GM12873 (cell line): ENCODE measurements at regions not wholly inside any gene's neighbourhood (a gene's known extent, or its start where the extent isn't known, plus 50 kb on each side); places are given as distances from the start of the nearest gene placed in this dataset.

Experiments used
- TF ChIP-seq, protein P1 (sequence below): IDR thresholded peaks from 2 replicates; pipeline ENCODE4 v1.5.1; 2012; ENCODE audit warnings: low read depth, mild to moderate bottlenecking, moderate library complexity, low read length, control low read depth; ENCODE audit not compliant: insufficient read depth; ENCODE audit errors: missing control alignments

DNA sequence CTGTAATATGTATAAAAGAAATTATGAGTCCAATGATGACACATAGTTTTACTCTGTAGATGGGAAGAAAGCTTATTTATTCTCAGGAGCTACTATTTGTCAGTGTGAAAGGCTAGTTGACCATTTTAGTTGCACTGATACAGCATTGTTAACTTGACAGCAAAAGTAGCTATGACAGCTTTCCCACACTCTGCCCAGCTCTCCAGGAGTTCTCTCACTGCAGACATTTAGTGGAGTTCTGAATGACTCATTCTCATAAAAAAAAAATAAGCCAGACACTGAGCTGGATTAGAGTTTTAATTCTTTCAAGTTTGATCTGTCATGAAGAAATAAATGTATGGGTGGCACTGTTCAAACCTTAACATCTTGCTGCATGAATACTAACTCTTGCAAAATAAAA is 77.2 kb upstream of the CFAP20DC start:
- TF ChIP-seq, protein P1, sequence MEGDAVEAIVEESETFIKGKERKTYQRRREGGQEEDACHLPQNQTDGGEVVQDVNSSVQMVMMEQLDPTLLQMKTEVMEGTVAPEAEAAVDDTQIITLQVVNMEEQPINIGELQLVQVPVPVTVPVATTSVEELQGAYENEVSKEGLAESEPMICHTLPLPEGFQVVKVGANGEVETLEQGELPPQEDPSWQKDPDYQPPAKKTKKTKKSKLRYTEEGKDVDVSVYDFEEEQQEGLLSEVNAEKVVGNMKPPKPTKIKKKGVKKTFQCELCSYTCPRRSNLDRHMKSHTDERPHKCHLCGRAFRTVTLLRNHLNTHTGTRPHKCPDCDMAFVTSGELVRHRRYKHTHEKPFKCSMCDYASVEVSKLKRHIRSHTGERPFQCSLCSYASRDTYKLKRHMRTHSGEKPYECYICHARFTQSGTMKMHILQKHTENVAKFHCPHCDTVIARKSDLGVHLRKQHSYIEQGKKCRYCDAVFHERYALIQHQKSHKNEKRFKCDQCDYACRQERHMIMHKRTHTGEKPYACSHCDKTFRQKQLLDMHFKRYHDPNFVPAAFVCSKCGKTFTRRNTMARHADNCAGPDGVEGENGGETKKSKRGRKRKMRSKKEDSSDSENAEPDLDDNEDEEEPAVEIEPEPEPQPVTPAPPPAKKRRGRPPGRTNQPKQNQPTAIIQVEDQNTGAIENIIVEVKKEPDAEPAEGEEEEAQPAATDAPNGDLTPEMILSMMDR = no peak

DNA sequence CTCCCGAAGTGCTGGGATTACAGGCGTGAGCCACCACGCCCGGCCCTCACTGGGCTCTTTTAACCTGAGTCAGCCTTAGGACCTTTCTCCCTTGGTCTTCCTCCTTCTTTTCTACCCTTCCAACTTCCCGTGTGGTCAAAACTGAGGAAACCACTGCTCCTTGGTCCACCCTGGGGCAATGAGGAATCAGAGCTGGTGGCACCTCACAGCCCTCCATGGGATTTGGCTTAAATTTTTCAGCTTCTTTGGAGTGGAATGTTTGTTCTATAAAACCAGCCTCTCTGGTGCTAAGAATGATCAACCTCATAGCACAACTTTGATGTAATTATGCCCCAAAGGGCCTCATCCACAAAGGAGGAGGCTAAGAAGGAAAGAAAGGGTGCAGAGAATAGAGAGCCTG is 76.6 kb upstream of the CFAP20DC start:
- TF ChIP-seq, protein P1 = no peak

DNA sequence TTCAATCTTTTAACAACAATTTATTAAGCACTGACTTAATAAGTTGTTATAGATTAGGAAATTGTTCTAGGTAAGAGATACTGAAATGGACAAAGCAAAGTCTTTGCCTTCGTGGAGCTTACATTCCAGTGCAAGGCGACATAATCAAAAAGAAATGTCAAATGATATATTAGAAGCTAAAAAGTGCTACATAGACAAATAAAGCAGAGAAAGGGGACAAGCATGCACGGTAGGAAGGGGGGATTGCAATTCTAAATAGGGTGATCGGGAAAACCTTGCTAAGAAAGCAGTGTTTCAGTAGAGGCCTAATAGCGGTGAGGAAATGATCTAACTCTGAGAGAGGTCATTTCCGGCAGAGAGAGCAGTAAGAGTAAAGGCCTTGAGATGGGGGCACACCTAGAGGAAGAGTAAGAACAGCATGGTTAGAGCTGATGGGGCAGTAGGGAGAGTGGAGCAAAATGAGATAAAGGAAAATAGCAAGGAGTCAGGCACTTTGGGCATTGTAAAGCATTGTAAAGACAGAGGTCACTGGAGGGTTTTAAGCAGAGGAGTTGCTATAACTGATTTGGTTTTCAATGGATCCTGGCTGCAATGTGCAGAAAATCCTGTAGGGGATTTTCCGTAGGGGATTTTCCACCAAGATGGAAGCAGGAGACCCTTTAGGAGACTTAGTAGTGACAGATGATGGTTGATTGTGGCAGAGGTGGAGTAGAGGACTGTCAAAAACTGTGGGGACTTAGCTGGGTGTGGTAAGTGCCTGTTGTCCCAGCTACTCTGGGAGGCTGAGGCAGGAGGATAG is 71.7 kb upstream of the CFAP20DC start:
- TF ChIP-seq, protein P1 = peak; percentile 2

DNA sequence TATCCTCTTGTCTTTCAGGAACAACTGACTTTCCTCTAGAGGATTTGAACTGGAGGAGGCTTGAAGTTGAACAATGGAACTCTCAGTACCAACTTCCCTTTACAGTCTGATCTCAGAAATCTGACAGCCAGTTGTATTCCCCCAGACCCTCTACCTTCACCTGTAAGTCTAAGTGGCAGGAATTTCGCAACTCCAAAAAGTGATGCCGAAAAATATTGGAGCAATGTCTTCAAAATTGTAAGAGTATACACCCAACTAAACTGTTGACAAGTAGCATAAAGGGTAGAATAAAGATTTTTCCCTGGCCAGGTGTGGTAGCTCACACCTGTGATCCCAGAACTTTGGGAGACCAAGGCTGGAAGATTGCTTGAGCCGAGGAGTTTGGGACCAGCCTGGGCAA is 69.1 kb upstream of the CFAP20DC start:
- TF ChIP-seq, protein P1 = no peak

DNA sequence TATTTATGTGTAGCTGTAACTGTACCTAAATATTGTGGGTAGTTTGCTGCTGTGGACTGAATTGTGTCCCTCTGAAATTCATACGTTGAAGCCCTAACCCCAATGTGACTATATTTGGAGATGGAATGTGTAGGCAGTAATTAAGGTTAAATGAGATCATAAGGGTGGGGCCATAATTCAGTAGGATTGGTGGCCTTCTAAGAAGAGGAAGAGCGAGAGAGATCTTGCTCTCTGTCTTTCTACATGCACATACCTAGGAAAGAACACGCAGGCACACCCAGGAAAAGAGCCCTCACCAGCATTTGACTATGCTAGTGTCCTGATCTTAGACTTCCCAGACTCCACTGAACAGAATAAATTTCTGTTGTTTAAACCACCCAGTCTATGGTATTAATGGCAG is 67.6 kb upstream of the CFAP20DC start:
- TF ChIP-seq, protein P1 = no peak

DNA sequence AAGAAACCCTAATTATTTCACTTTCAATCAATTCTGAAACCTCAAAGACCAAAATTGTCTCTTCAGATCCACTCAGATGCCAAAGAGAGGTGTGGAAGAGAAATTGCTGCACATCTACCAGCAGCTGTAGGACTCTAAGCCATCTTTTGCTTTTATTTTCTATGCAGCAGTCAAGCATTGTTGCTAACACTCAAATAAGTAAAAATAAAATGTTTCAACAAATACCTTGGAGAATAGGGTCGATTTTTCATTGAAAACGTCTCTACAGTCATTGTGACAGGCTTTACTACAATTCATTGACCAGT is 66.4 kb upstream of the CFAP20DC start:
- TF ChIP-seq, protein P1 = no peak

DNA sequence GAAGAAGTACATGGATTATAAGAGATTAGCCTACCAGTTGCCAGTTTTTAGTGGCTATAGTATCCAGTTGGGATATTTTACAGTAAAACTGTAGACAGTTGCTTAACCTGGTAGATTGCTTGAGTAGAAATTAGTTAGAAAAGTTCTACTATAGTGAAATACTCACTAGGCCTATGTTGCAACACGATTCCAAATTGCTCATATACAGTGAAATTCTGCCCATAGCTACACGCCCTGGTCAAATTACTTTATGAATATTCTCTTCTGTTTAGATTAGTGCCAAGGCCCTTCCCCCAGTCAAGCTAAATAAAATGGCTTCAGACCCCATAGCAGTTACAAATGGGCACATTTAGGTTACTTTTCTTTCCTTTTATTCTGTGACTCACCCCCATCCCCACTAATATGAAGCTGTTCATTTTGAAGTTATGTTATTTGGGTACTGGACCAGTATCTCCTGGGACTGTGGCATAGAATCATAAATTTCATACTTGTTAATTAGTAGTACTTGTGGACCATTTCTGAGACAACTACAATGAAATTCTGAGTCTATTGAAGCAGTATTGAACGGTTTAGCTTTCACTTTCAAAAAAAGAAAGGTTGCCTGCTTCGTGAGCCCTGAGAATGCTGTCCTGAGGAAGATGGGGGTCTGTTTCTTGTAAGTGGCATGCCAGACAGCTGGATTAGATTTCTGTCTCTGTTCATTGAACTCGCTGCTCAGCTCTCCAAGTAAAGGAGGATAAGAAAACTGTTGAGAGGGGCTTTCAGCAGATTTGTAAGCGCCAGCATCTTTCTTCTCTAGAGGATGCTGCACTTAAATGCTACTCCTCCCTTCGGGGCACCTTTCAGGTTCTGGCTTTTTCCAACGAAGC is 65.8 kb upstream of the CFAP20DC start:
- TF ChIP-seq, protein P1 = no peak
